ENCODE measurements at regions not wholly inside any gene's neighbourhood (a gene's known extent, or its start where the extent isn't known, plus 50 kb on each side); places are given as distances from the start of the nearest gene placed in this dataset.

- TF ChIP-seq CTCF (IDR thresholded peaks at IDR 0.05): no peak
- no peak for TF ChIP-seq POLR2AphosphoS5 (IDR thresholded peaks at IDR 0.05; ENCODE audit: low read depth, low read length)
These were observed 498.8 kb upstream of the TNC start for GRCh38 chr9:115616666-115617239.
